Activated B cell treated with CpG ODN at 0.5 μM for 24 hours (primary cell): ENCODE measurements at regions not wholly inside any gene's neighbourhood (a gene's known extent, or its start where the extent isn't known, plus 50 kb on each side); places are given as distances from the start of the nearest gene placed in this dataset.

Source experiments
- ATAC-seq: fragments of 200-7000 bp; cut with Tn5 transposase; one replicate; pipeline ENCODE4 v1.10.0; 2021; ENCODE audit warnings: low read depth, mild to moderate bottlenecking, moderate library complexity
- CTCF ChIA-PET: fragments of 350-600 bp; sonication (Branson Sonifier 250); formaldehyde crosslinking; loops from one replicate; lab custom pipeline; 2021; ENCODE audit warnings: antibody characterized with exemption; lab: Charles Lee
- POLR2A ChIA-PET: fragments of 350-600 bp; sonication (Branson Sonifier 250); formaldehyde crosslinking; loops from one replicate; lab custom pipeline; 2021; ENCODE audit warnings: antibody characterized with exemption; lab: Charles Lee
- DNase-seq: peaks from one replicate; pipeline ENCODE4 v3.0.0; 2022
- H3K27ac Mint-ChIP-seq: one replicate; pipeline ENCODE4 v1.8.0; 2020; ENCODE audit warnings: mixed read lengths
- H3K27me3 Mint-ChIP-seq: one replicate; pipeline ENCODE4 v1.8.0; 2021; ENCODE audit warnings: mixed read lengths
- H3K36me3 Mint-ChIP-seq: one replicate; pipeline ENCODE4 v1.8.0; 2021; ENCODE audit warnings: low read depth, mixed read lengths
- H3K4me1 Mint-ChIP-seq: one replicate; pipeline ENCODE4 v1.8.0; 2021; ENCODE audit warnings: mixed read lengths
- H3K4me3 Mint-ChIP-seq: one replicate; pipeline ENCODE4 v1.8.0; 2020; ENCODE audit warnings: mild to moderate bottlenecking, mixed read lengths
- H3K9me3 Mint-ChIP-seq: one replicate; pipeline ENCODE4 v1.8.0; 2020; ENCODE audit warnings: mixed read lengths
- CTCF ChIP-seq: fragments of 200-600 bp; IDR thresholded peaks from one replicate; pipeline ENCODE4 v1.8.0; 2022; ENCODE audit warnings: antibody characterized with exemption, mild to moderate bottlenecking
- intact Hi-C: fragments of 100-400 bp; cut with micrococcal nuclease; formaldehyde crosslinking; loops from one replicate; pipeline ENCODE4 v1.15.1; 2024

- no peak for TF ChIP-seq CTCF
- Mint-ChIP-seq H3K4me1 (no peaks in the 10 kb centered on the region), H3K27ac (no peak overlapping the region), H3K36me3 (no peaks in the 10 kb centered on the region), H3K27me3 (no peaks in the 10 kb centered on the region), H3K4me3 (no peak overlapping the region), H3K9me3 (peaks cover 7% of the 10 kb centered on the region)
- intact Hi-C loops = no loop called here
- no peak for DNase-seq
- ATAC-seq = no peak
- ChIA-PET CTCF (no interaction called here), POLR2A (no interaction called here)
Observed at GRCh38 chr4:188495169-188495568, 355.9 kb downstream of the TRIML1 start.

GRCh38 chr4:188511431-188511830 is 372.2 kb downstream of the TRIML1 start:
- no peak for ATAC-seq
- TF ChIP-seq CTCF = no peak
- no peak for DNase-seq
- Mint-ChIP-seq H3K4me1 (no peaks in the 10 kb centered on the region), H3K36me3 (no peaks in the 10 kb centered on the region), H3K27ac (no peak overlapping the region), H3K9me3 (peaks cover 14% of the 10 kb centered on the region), H3K4me3 (no peak overlapping the region), H3K27me3 (no peaks in the 10 kb centered on the region)
- intact Hi-C loops = no loop called here
- ChIA-PET CTCF (no interaction called here), POLR2A (no interaction called here)

- Mint-ChIP-seq H3K27me3 (no peaks in the 10 kb centered on the region), H3K36me3 (no peaks in the 10 kb centered on the region), H3K9me3 (peaks cover 8% of the 10 kb centered on the region), H3K27ac (no peak overlapping the region), H3K4me3 (no peak overlapping the region), H3K4me1 (no peaks in the 10 kb centered on the region)
- TF ChIP-seq CTCF = no peak
- intact Hi-C loops = no loop called here
- no peak for DNase-seq
- ATAC-seq = no peak
- CTCF ChIA-PET = no interaction called here
- POLR2A ChIA-PET = no interaction called here
Observed at GRCh38 chr4:188532751-188533150, 393.5 kb downstream of the TRIML1 start.

- Mint-ChIP-seq H3K4me1 (no peaks in the 10 kb centered on the region), H3K27me3 (no peaks in the 10 kb centered on the region), H3K9me3 (peaks cover 20% of the 10 kb centered on the region), H3K27ac (no peak overlapping the region), H3K36me3 (no peaks in the 10 kb centered on the region), H3K4me3 (no peak overlapping the region)
- CTCF ChIA-PET = no interaction called here
- intact Hi-C loops = no loop called here
- POLR2A ChIA-PET = no interaction called here
- no peak for TF ChIP-seq CTCF
- DNase-seq (no peak), ATAC-seq (no peak)
Observed at GRCh38 chr4:188534297-188534696, 395.1 kb downstream of the TRIML1 start.

- H3K27me3 Mint-ChIP-seq = no peaks in the 10 kb centered on the region
- H3K9me3 Mint-ChIP-seq = peaks cover 21% of the 10 kb centered on the region
- no peaks in the 10 kb centered on the region for H3K4me1 Mint-ChIP-seq
- CTCF ChIA-PET = no interaction called here
- POLR2A ChIA-PET = no interaction called here
- no peak overlapping the region for H3K4me3 Mint-ChIP-seq
- TF ChIP-seq CTCF = no peak
- intact Hi-C loops = no loop called here
- H3K27ac Mint-ChIP-seq = no peak overlapping the region
- H3K36me3 Mint-ChIP-seq = no peaks in the 10 kb centered on the region
- no peak for ATAC-seq
- no peak for DNase-seq
Observed at GRCh38 chr4:188534917-188535316, 395.7 kb downstream of the TRIML1 start.
